ENCODE measurements at regions not wholly inside any gene's neighbourhood (a gene's known extent, or its start where the extent isn't known, plus 50 kb on each side); places are given as distances from the start of the nearest gene placed in this dataset.

- Histone ChIP-seq H3K27ac (no peak overlapping the region), H3K4me3 (no peak overlapping the region), H3K4me1 (replicated peaks in 1 of 2) (no peaks in the 10 kb centered on the region)
- in situ Hi-C loops (cut with MboI; ENCODE audit: low pct_unique_long_range_greater_than_20kb in 2 of 9, low sequenced_read_pairs in 9 of 9, unreplicated experiment in 9 of 9), result no loop called here
- WGBS, 10 experiments, result 0 to 69% (median 29%) methylated on average over 1 to 2 of the region's 2 CpGs; no CpG with 5 or more reads in 1 of the 10 experiments
- no peak for ATAC-seq (replicated peaks in 6 of 8)
These were observed 276.3 kb upstream of the PRR20A start for GRCh38 chr13:56864451-56864850.

- H3K27ac ChIP-seq, result no peak overlapping the region
- WGBS, 10 experiments, result 0 to 94% (median 38%) methylated on average over 1 of the region's 1 CpG; no CpG with 5 or more reads in 3 of the 10 experiments
- no peak for ATAC-seq (replicated peaks in 6 of 8)
- in situ Hi-C loops (cut with MboI; ENCODE audit: low pct_unique_long_range_greater_than_20kb in 2 of 9, low sequenced_read_pairs in 9 of 9, unreplicated experiment in 9 of 9), result no loop called here
- H3K4me1 ChIP-seq (replicated peaks in 1 of 2), result no peaks in the 10 kb centered on the region
- no peak overlapping the region for H3K4me3 ChIP-seq
These were observed 275.3 kb upstream of the PRR20A start for GRCh38 chr13:56865416-56865815.

- Histone ChIP-seq H3K27ac (no peak overlapping the region), H3K4me3 (no peak overlapping the region), H3K4me1 (replicated peaks in 1 of 2) (no peaks in the 10 kb centered on the region)
- in situ Hi-C loops (cut with MboI; ENCODE audit: low pct_unique_long_range_greater_than_20kb in 2 of 9, low sequenced_read_pairs in 9 of 9, unreplicated experiment in 9 of 9), result no loop called here
- ATAC-seq (replicated peaks in 6 of 8), result no peak
- WGBS, 10 experiments, result no CpG with 5 or more reads among the region's 4 CpGs
These were observed 271.0 kb upstream of the PRR20A start for GRCh38 chr13:56869671-56870070.

- in situ Hi-C loops (cut with MboI; ENCODE audit: low pct_unique_long_range_greater_than_20kb in 2 of 9, low sequenced_read_pairs in 9 of 9, unreplicated experiment in 9 of 9), result no loop called here
- Histone ChIP-seq H3K27ac (no peak overlapping the region), H3K4me3 (no peak overlapping the region), H3K4me1 (replicated peaks in 1 of 2) (no peaks in the 10 kb centered on the region)
- no peak for ATAC-seq (replicated peaks in 6 of 8)
- WGBS, 10 experiments, result 40 to 100% (median 90%) methylated on average over 2 to 8 of the region's 10 CpGs; no CpG with 5 or more reads in 3 of the 10 experiments
These were observed 254.3 kb upstream of the PRR20A start for GRCh38 chr13:56886398-56886797.

- in situ Hi-C loops (cut with MboI; ENCODE audit: low pct_unique_long_range_greater_than_20kb in 2 of 9, low sequenced_read_pairs in 9 of 9, unreplicated experiment in 9 of 9), result no loop called here
- 27 to 100% (median 75%) methylated on average over 1 to 2 of the region's 2 CpGs; no CpG with 5 or more reads in 2 of the 10 experiments for WGBS, 10 experiments
- H3K27ac ChIP-seq, result no peak overlapping the region
- H3K4me1 ChIP-seq (replicated peaks in 1 of 2), result no peaks in the 10 kb centered on the region
- ATAC-seq (replicated peaks in 6 of 8), result no peak
- no peak overlapping the region for H3K4me3 ChIP-seq
These were observed 252.3 kb upstream of the PRR20A start for GRCh38 chr13:56888455-56888854.

- 0 to 100% (median 80%) methylated on average over 1 to 3 of the region's 3 CpGs; no CpG with 5 or more reads in 1 of the 10 experiments for WGBS, 10 experiments
- Histone ChIP-seq H3K27ac (no peak overlapping the region), H3K4me1 (replicated peaks in 1 of 2) (no peaks in the 10 kb centered on the region), H3K4me3 (no peak overlapping the region)
- no peak for ATAC-seq (replicated peaks in 6 of 8)
- in situ Hi-C loops (cut with MboI; ENCODE audit: low pct_unique_long_range_greater_than_20kb in 2 of 9, low sequenced_read_pairs in 9 of 9, unreplicated experiment in 9 of 9), result no loop called here
These were observed 246.9 kb upstream of the PRR20A start for GRCh38 chr13:56893843-56894242.

GRCh38 chr13:56900549-56901279, 240.0 kb upstream of the PRR20A start:
- 60 to 100% (median 87%) methylated on average over 1 to 5 of the region's 30 CpGs; no CpG with 5 or more reads in 5 of the 10 experiments for WGBS, 10 experiments
- ATAC-seq (replicated peaks in 6 of 8), result no peak
- no peak overlapping the region for H3K4me3 ChIP-seq
- H3K27ac ChIP-seq, result no peak overlapping the region
- in situ Hi-C loops (cut with MboI; ENCODE audit: low pct_unique_long_range_greater_than_20kb in 2 of 9, low sequenced_read_pairs in 9 of 9, unreplicated experiment in 9 of 9), result no loop called here
- H3K4me1 ChIP-seq (replicated peaks in 1 of 2), result peaks cover 0 to 5% of the 10 kb centered on the region in 2 donors

- in situ Hi-C loops (cut with MboI; ENCODE audit: low pct_unique_long_range_greater_than_20kb in 2 of 9, low sequenced_read_pairs in 9 of 9, unreplicated experiment in 9 of 9), result no loop called here
- WGBS, 10 experiments, result 30 to 100% (median 90%) methylated on average over 1 to 7 of the region's 9 CpGs
- Histone ChIP-seq H3K4me3 (no peak overlapping the region), H3K27ac (no peak overlapping the region), H3K4me1 (replicated peaks in 1 of 2) (peaks cover 0 to 5% of the 10 kb centered on the region in 2 donors)
- ATAC-seq (replicated peaks in 6 of 8), result no peak
These were observed 238.4 kb upstream of the PRR20A start for GRCh38 chr13:56902276-56902675.

GRCh38 chr13:56903710-56904282, 236.9 kb upstream of the PRR20A start:
- WGBS, 10 experiments, result 8 to 100% (median 68%) methylated on average over 1 to 3 of the region's 3 CpGs
- peaks cover 0 to 5% of the 10 kb centered on the region in 2 donors for H3K4me1 ChIP-seq (replicated peaks in 1 of 2)
- no peak overlapping the region for H3K27ac ChIP-seq
- H3K4me3 ChIP-seq, result no peak overlapping the region
- in situ Hi-C loops (cut with MboI; ENCODE audit: low pct_unique_long_range_greater_than_20kb in 2 of 9, low sequenced_read_pairs in 9 of 9, unreplicated experiment in 9 of 9), result no loop called here
- ATAC-seq (replicated peaks in 6 of 8), result peak in 4 of 8 experiments; percentile 50 to 92 (median 74)

GRCh38 chr13:56906909-56907308, 233.8 kb upstream of the PRR20A start:
- peak in 1 of 8 experiments; percentile 61 for ATAC-seq (replicated peaks in 6 of 8)
- Histone ChIP-seq H3K27ac (no peak overlapping the region), H3K4me1 (replicated peaks in 1 of 2) (peaks cover 0 to 5% of the 10 kb centered on the region in 2 donors), H3K4me3 (no peak overlapping the region)
- in situ Hi-C loops (cut with MboI; ENCODE audit: low pct_unique_long_range_greater_than_20kb in 2 of 9, low sequenced_read_pairs in 9 of 9, unreplicated experiment in 9 of 9), result no loop called here
- 0 to 89% (median 38%) methylated on average over 1 of the region's 1 CpG; no CpG with 5 or more reads in 4 of the 10 experiments for WGBS, 10 experiments

GRCh38 chr13:56907766-56908165, 233.0 kb upstream of the PRR20A start:
- Histone ChIP-seq H3K4me1 (replicated peaks in 1 of 2) (peaks cover 0 to 5% of the 10 kb centered on the region in 2 donors), H3K4me3 (no peak overlapping the region), H3K27ac (no peak overlapping the region)
- no peak for ATAC-seq (replicated peaks in 6 of 8)
- in situ Hi-C loops (cut with MboI; ENCODE audit: low pct_unique_long_range_greater_than_20kb in 2 of 9, low sequenced_read_pairs in 9 of 9, unreplicated experiment in 9 of 9), result no loop called here
- 0 to 95% (median 74%) methylated on average over 1 to 2 of the region's 2 CpGs; no CpG with 5 or more reads in 1 of the 10 experiments for WGBS, 10 experiments

- no peak overlapping the region for H3K27ac ChIP-seq
- in situ Hi-C loops (cut with MboI; ENCODE audit: low pct_unique_long_range_greater_than_20kb in 2 of 9, low sequenced_read_pairs in 9 of 9, unreplicated experiment in 9 of 9), result no loop called here
These were observed 230.7 kb upstream of the PRR20A start for GRCh38 chr13:56909896-56910600.

GRCh38 chr13:56917966-56918365, 222.8 kb upstream of the PRR20A start:
- no peak for ATAC-seq (replicated peaks in 6 of 8)
- no peaks in the 10 kb centered on the region for H3K4me1 ChIP-seq (replicated peaks in 1 of 2)
- H3K4me3 ChIP-seq, result no peak overlapping the region
- 54 to 100% (median 94%) methylated on average over 3 of the region's 3 CpGs for WGBS, 10 experiments
- H3K27ac ChIP-seq, result no peak overlapping the region
- in situ Hi-C loops (cut with MboI; ENCODE audit: low pct_unique_long_range_greater_than_20kb in 2 of 9, low sequenced_read_pairs in 9 of 9, unreplicated experiment in 9 of 9), result no loop called here

More at GRCh38 chr13:56909896-56910600, 230.7 kb upstream of the PRR20A start:
- ATAC-seq (replicated peaks in 6 of 8), result no peak
- H3K4me1 ChIP-seq (replicated peaks in 1 of 2), result no peaks in the 10 kb centered on the region
- H3K4me3 ChIP-seq, result no peak overlapping the region
- WGBS, 10 experiments, result 90 to 92% (median 90%) methylated on average over 2 of the region's 30 CpGs; no CpG with 5 or more reads in 7 of the 10 experiments

Data from motor neuron (in vitro differentiated cells).